Liver (tissue), 8 donors: ENCODE measurements at regions not wholly inside any gene's neighbourhood (a gene's known extent, or its start where the extent isn't known, plus 50 kb on each side); places are given as distances from the start of the nearest gene placed in this dataset.
"Not testable (repeated sequence)": the region's sequence is repeated elsewhere in the genome, so short reads cannot be mapped to it uniquely, and the experiment has no call there.

Experiments used
- DNase-seq: peaks from one replicate; pipeline ENCODE4 v3.0.0-alpha.2; 2017; ENCODE audit warnings: low spot score
- H3K27ac ChIP-seq, 2 donors: one replicate each; pipeline ENCODE4 v1.7.0; 2013; ENCODE audit warnings: inconsistent platforms in 2 of 2, low read length in 2 of 2, control low read depth in 1 of 2, low read depth in 1 of 2, mild to moderate bottlenecking in 1 of 2
- H3K27me3 ChIP-seq, 4 donors: one replicate each; pipeline versions ENCODE4 v1.6.1 to v1.7.0; 2013; ENCODE audit warnings: low read length in 3 of 4, inconsistent platforms in 1 of 4, mild to moderate bottlenecking in 1 of 4, moderate library complexity in 1 of 4; ENCODE audit not compliant: control insufficient read depth in 4 of 4, insufficient read depth in 4 of 4
- H3K36me3 ChIP-seq, 4 donors: one replicate each; pipeline versions ENCODE4 v1.6.1 to v1.7.0; 2013; ENCODE audit warnings: low read length in 3 of 4, mild to moderate bottlenecking in 3 of 4, low read depth in 1 of 4, moderate library complexity in 1 of 4; ENCODE audit not compliant: control insufficient read depth in 4 of 4, insufficient read depth in 3 of 4
- H3K4me1 ChIP-seq, 4 donors: one replicate each; pipeline versions ENCODE4 v1.6.1 to v1.7.0; 2013; ENCODE audit warnings: low read length in 3 of 4, mild to moderate bottlenecking in 3 of 4, moderate library complexity in 1 of 4; ENCODE audit not compliant: control insufficient read depth in 4 of 4, insufficient read depth in 4 of 4
- H3K4me3 ChIP-seq, 3 donors: one replicate each; pipeline versions ENCODE4 v1.6.1 to v1.7.0; 2013; ENCODE audit warnings: low read length in 3 of 3, control low read depth in 1 of 3, low read depth in 1 of 3, mild to moderate bottlenecking in 1 of 3
- H3K9ac ChIP-seq, 2 donors: one replicate each; pipeline ENCODE4 v1.7.0; 2013; ENCODE audit warnings: low read length in 2 of 2, mild to moderate bottlenecking in 2 of 2, moderate library complexity in 2 of 2, control low read depth in 1 of 2, low read depth in 1 of 2
- H3K9me3 ChIP-seq, 4 donors: one replicate each; pipeline versions ENCODE4 v1.6.1 to v1.7.0; 2013; ENCODE audit warnings: low read length in 3 of 4; ENCODE audit not compliant: control insufficient read depth in 4 of 4
- EGR1 ChIP-seq, 2 donors: IDR thresholded peaks; 2 replicates each; pipeline ENCODE4 v1.6.1; 2016 to 2018; ENCODE audit warnings: antibody characterized with exemption in 2 of 2, low read depth in 2 of 2
- FOXA2 ChIP-seq: IDR thresholded peaks from 2 replicates; pipeline ENCODE4 v1.6.1; 2016; ENCODE audit warnings: antibody characterized with exemption
- GABPA ChIP-seq, 2 donors: IDR thresholded peaks in 1 of 2; conservative IDR thresholded peaks in 1 of 2; 2 replicates each; pipeline ENCODE4 v1.6.1; 2016; ENCODE audit warnings: antibody characterized with exemption in 2 of 2, mild to moderate bottlenecking in 1 of 2, moderate library complexity in 1 of 2
- JUND ChIP-seq, 2 donors: IDR thresholded peaks; 2 replicates each; pipeline ENCODE4 v1.6.1; 2016; ENCODE audit warnings: antibody characterized with exemption in 2 of 2
- NR2F2 ChIP-seq: IDR thresholded peaks from 2 replicates; pipeline ENCODE4 v1.6.1; 2016; ENCODE audit warnings: antibody characterized with exemption
- REST ChIP-seq: IDR thresholded peaks from 2 replicates; pipeline ENCODE4 v1.6.1; 2016; ENCODE audit warnings: antibody characterized with exemption, mild to moderate bottlenecking
- RXRA ChIP-seq, 2 donors: IDR thresholded peaks; 2 replicates each; pipeline ENCODE4 v1.6.1; 2017 to 2018; ENCODE audit warnings: antibody characterized with exemption in 2 of 2, mild to moderate bottlenecking in 1 of 2
- WGBS: extraction: QIAGEN DNeasy Blood & Tissue Kit; methylation state at CpG from one replicate; pipeline ENCODE4 v1.1.7; 2013; 5-methylcytosine and 5-hydroxymethylcytosine counted together
- TF ChIP-seq, protein P1 (sequence below): fragments of 150-350 bp; IDR thresholded peaks from 2 replicates; pipeline ENCODE4 v1.5.1; 2017; ENCODE audit warnings: improper control_type of control experiment, low read depth, low read length; ENCODE audit not compliant: missing input control
- donor health status: healthy.
- donor health status: healthy.
- donor health status: healthy.
- donor health status: healthy.
- donor health status: healthy.

DNA sequence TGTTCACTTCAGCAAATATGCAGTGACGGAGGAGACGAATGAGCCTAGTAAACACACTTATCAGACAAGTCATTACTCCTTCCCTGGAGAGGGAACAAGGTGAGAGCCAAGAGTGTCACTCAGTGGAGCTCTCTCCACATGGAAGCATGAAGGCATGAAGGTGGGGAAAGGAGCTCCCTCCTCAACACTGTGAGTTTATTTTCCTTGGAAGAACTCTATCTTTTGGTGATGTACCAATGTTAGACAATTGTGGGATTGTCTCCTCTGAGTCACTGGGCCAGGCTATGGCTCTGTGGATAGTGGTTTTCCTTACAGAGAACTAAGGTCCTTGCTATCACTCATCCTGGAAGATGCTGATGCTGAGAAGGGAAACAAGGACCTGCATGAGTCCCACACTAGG, 200.2 kb downstream of the CPEB2 start (continued):
- TF ChIP-seq, protein P1, sequence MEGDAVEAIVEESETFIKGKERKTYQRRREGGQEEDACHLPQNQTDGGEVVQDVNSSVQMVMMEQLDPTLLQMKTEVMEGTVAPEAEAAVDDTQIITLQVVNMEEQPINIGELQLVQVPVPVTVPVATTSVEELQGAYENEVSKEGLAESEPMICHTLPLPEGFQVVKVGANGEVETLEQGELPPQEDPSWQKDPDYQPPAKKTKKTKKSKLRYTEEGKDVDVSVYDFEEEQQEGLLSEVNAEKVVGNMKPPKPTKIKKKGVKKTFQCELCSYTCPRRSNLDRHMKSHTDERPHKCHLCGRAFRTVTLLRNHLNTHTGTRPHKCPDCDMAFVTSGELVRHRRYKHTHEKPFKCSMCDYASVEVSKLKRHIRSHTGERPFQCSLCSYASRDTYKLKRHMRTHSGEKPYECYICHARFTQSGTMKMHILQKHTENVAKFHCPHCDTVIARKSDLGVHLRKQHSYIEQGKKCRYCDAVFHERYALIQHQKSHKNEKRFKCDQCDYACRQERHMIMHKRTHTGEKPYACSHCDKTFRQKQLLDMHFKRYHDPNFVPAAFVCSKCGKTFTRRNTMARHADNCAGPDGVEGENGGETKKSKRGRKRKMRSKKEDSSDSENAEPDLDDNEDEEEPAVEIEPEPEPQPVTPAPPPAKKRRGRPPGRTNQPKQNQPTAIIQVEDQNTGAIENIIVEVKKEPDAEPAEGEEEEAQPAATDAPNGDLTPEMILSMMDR, result no peak
- TF ChIP-seq REST (no peak), RXRA (IDR thresholded peaks at IDR 0.05) (no peak), GABPA (IDR thresholded peaks at IDR 0.05 in 1 of 2, conservative IDR thresholded peaks at IDR 0.05 in 1 of 2) (no peak), FOXA2 (no peak)

- not testable (repeated sequence) for H3K27me3 ChIP-seq, H3K4me1 ChIP-seq, H3K4me3 ChIP-seq, H3K9me3 ChIP-seq, H3K27ac ChIP-seq, H3K9ac ChIP-seq, H3K36me3 ChIP-seq, DNase-seq
- 83% methylated on average over 3 of the region's 3 CpGs for WGBS
These were observed 204.2 kb downstream of the CPEB2 start for GRCh38 chr4:15206526-15206925.

DNA sequence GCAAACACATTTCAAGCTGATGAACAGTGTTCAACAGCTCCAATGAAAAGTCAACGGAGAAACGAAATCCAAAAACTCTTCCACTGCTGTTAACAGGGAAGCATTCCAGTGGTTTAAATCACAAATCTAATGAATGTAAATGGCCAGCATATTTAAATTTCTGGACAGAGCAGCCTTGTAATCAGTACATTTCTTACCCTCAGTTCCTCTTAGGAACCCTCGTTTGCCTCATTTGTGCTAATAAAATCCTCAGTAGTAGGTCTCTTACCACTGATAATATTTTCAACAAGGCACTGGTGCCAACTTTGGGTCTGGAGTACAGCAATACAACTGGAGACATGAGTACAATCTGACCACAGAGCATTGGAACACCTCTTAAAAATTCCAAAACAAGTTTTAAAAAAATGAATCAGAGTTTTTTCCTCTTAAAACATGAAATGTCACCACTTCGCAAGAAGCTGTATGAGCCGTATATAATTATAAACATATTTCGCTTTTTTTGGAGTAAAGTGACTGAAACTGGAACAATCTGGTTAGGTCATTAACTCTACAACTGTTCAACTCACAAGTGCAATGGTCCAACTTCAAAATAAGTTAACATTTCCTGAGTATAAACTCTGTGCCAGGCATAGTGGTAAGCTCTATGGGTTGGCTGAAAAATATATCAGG, 211.2 kb downstream of the CPEB2 start:
- Histone ChIP-seq H3K4me1 (no peaks in the 10 kb centered on the region), H3K27ac (no peak overlapping the region), H3K36me3 (no peaks in the 10 kb centered on the region), H3K4me3 (no peak overlapping the region), H3K9me3 (no peaks in the 10 kb centered on the region), H3K27me3 (no peaks in the 10 kb centered on the region), H3K9ac (no peak overlapping the region)
- 84% methylated on average over 6 of the region's 6 CpGs for WGBS
- TF ChIP-seq EGR1 (IDR thresholded peaks at IDR 0.05; ENCODE audit: low read depth in 2 of 2) (no peak), NR2F2 (no peak), JUND (IDR thresholded peaks at IDR 0.05) (no peak)
- no peak for DNase-seq

- H3K27ac ChIP-seq, result no peak overlapping the region
- H3K9me3 ChIP-seq, result no peaks in the 10 kb centered on the region
- H3K4me1 ChIP-seq, result no peaks in the 10 kb centered on the region
- H3K27me3 ChIP-seq, result no peaks in the 10 kb centered on the region
- TF ChIP-seq EGR1 (IDR thresholded peaks at IDR 0.05; ENCODE audit: low read depth in 2 of 2), result no peak
- TF ChIP-seq, protein P1, result no peak
- no peak for DNase-seq
- no peaks in the 10 kb centered on the region for H3K36me3 ChIP-seq
- H3K4me3 ChIP-seq, result no peak overlapping the region
- H3K9ac ChIP-seq, result no peak overlapping the region
- 85% methylated on average over 6 of the region's 6 CpGs for WGBS
These were observed 212.7 kb upstream of the C1QTNF7 start for GRCh38 chr4:15215109-15215508.
